Heart left ventricle (tissue), 13 donors: ENCODE measurements at regions not wholly inside any gene's neighbourhood (a gene's known extent, or its start where the extent isn't known, plus 50 kb on each side); places are given as distances from the start of the nearest gene placed in this dataset.

Experiments used
- CTCF ChIP-seq, 12 donors: fragments of 200-600 bp; sonication (generic) in 4 of 12; IDR thresholded peaks; one replicate each; pipeline versions ENCODE4 v1.5.0 to v1.8.0; 2018 to 2022; ENCODE audit warnings: antibody characterized with exemption in 12 of 12, mild to moderate bottlenecking in 5 of 12
- POLR2A ChIP-seq, 2 donors: fragments of 450-650 bp; IDR thresholded peaks; one replicate each; pipeline ENCODE4 v1.6.1; 2017; ENCODE audit warnings: antibody characterized with exemption in 2 of 2, mild to moderate bottlenecking in 2 of 2, moderate library complexity in 2 of 2
- donor health status: ischemic (EF 13 %, LVEDD 7.1; RV severe dilation, severe dysfunction).
- donor health status: DM: no; HTN: yes; CAD: no.
- donor health status: DM: no; HTN: no; CAD: no.
- donor health status: ischemic (EF 25% LVEDD 6.9; RV normal size, moderate dysfunction).
- donor health status: ischemic (EF 25% LVEDD 5.7; RV mildly dilated, moderate dysfunction).
- donor health status: ischemic (EF 35%, LVEDD 5.7; RV mildly dilated, moderate dysfunction).
- donor health status: nonischemic (EF 11% LVEDD 7.7; RV severe dilation, severe dysfunction).
- donor health status: DM: yes; HTN: yes; CAD: no.
- donor health status: PGD.
- donor health status: ischemic (EF 29% LVEDD 5.4; RV normal size, mild dysfunction).
- donor health status: nonischemic (EF 23%, LVEDD 6.1; RV moderate dilation, normal function).

GRCh38 chr11:115925568-115926090 lies 421.4 kb upstream of the CADM1 start:
- TF ChIP-seq CTCF (IDR thresholded peaks at IDR 0.05) (no peak), POLR2A (IDR thresholded peaks at IDR 0.05) (no peak)
